Transverse colon (tissue), 4 donors: ENCODE measurements at regions not wholly inside any gene's neighbourhood (a gene's known extent, or its start where the extent isn't known, plus 50 kb on each side); places are given as distances from the start of the nearest gene placed in this dataset.

Experiments used
- DNase-seq: peaks from one replicate; pipeline ENCODE4 v3.0.0-alpha.2; 2019
- H3K27ac ChIP-seq, 4 donors: fragments of 200-600 bp; sonication (generic); 2 replicates each; pipeline ENCODE4 v1.5.1; 2016 to 2018; ENCODE audit warnings: inconsistent platforms in 4 of 4
- H3K27me3 ChIP-seq: fragments of 200-600 bp; sonication (generic); 2 replicates; pipeline ENCODE4 v1.5.1; 2017; ENCODE audit warnings: inconsistent platforms
- H3K36me3 ChIP-seq, 4 donors: fragments of 200-600 bp; sonication (generic); 2 replicates each; pipeline ENCODE4 v1.5.1; 2017 to 2019; ENCODE audit warnings: inconsistent platforms in 4 of 4
- H3K4me1 ChIP-seq, 4 donors: fragments of 200-600 bp; sonication (generic); 2 replicates each; pipeline ENCODE4 v1.5.1; 2017 to 2020; ENCODE audit warnings: inconsistent platforms in 4 of 4
- H3K4me3 ChIP-seq, 4 donors: fragments of 200-600 bp; sonication (generic); 1 replicate in 1 of 4; 2 replicates in 3 of 4; pipeline versions ENCODE4 v1.5.1 to v1.6.1; 2017 to 2019; ENCODE audit warnings: inconsistent platforms in 4 of 4
- H3K9me3 ChIP-seq, 2 donors: fragments of 200-600 bp; sonication (generic); 2 replicates each; pipeline ENCODE4 v1.5.1; 2017 to 2019; ENCODE audit warnings: inconsistent platforms in 2 of 2
- EP300 ChIP-seq: sonication (generic); formaldehyde crosslinking; IDR thresholded peaks from one replicate; pipeline ENCODE4 v1.6.1; 2017; ENCODE audit warnings: antibody characterized with exemption, low read depth
- POLR2A ChIP-seq: fragments of 450-650 bp; IDR thresholded peaks from one replicate; pipeline ENCODE4 v1.6.1; 2016; ENCODE audit warnings: antibody characterized with exemption, mild to moderate bottlenecking, moderate library complexity
- POLR2AphosphoS5 ChIP-seq, 3 donors: sonication (generic); formaldehyde crosslinking; IDR thresholded peaks; one replicate each; pipeline ENCODE4 v1.6.1; 2016; ENCODE audit warnings: antibody characterized with exemption in 3 of 3
- WGBS, 2 donors: methylation state at CpG; one replicate each; pipeline ENCODE4 v1.1.5; 2018; ENCODE audit warnings: low coverage in 1 of 2; 5-methylcytosine and 5-hydroxymethylcytosine counted together
- in situ Hi-C, 4 donors: fragments of 200-750 bp; cut with MboI; loops; one replicate each; pipeline versions ENCODE4 v1.15.0 to v1.15.1; 2017; ENCODE audit warnings: low sequenced_read_pairs in 3 of 4, low pct_ligation_motif_present in 1 of 4, low pct_unique_long_range_greater_than_20kb in 1 of 4
- intact Hi-C: fragments of 100-400 bp; cut with DNase I; formaldehyde crosslinking; loops from one replicate; pipeline ENCODE4 v1.15.1; 2023; ENCODE audit warnings: low total_unique reads
- TF ChIP-seq, protein P1 (sequence below), 5 experiments: fragments of 200-600 bp in 3 of 5; fragments of 450-650 bp in 2 of 5; sonication (generic) in 3 of 5; IDR thresholded peaks; 1 replicate in 2 of 5; 2 replicates in 3 of 5; pipeline ENCODE4 v1.5.1; 2016 to 2017; ENCODE audit warnings: antibody characterized with exemption in 5 of 5, inconsistent platforms in 3 of 5, mild to moderate bottlenecking in 2 of 5, moderate library complexity in 1 of 5

DNA sequence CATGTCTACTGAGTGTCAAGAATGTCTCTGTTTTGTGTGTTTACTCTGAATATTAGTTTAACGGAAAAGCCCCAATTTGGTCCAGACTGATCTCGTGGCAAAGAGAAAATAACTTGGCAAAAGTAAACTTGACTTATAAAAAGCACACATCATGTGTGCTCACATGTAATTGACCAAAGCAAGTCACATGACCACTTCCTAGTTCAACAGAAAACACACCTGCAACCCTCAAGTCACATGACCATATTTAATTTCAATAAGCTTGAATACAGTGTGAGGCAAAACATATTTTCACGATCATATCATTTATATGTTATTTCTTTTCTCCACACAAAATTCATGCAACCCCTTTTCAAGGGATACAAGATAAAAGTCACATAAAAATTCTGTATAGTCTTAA is 662.4 kb downstream of the SLITRK1 start:
- H3K4me3 ChIP-seq: no peak overlapping the region
- H3K36me3 ChIP-seq: no peaks in the 10 kb centered on the region
- DNase-seq: no peak
- H3K4me1 ChIP-seq: no peaks in the 10 kb centered on the region
- H3K9me3 ChIP-seq: no peaks in the 10 kb centered on the region
- no peaks in the 10 kb centered on the region for H3K27me3 ChIP-seq
- intact Hi-C loops: no loop called here
- H3K27ac ChIP-seq: no peak overlapping the region
- 69 to 90% methylated on average over 3 of the region's 3 CpGs for WGBS, 2 donors
- TF ChIP-seq, protein P1, sequence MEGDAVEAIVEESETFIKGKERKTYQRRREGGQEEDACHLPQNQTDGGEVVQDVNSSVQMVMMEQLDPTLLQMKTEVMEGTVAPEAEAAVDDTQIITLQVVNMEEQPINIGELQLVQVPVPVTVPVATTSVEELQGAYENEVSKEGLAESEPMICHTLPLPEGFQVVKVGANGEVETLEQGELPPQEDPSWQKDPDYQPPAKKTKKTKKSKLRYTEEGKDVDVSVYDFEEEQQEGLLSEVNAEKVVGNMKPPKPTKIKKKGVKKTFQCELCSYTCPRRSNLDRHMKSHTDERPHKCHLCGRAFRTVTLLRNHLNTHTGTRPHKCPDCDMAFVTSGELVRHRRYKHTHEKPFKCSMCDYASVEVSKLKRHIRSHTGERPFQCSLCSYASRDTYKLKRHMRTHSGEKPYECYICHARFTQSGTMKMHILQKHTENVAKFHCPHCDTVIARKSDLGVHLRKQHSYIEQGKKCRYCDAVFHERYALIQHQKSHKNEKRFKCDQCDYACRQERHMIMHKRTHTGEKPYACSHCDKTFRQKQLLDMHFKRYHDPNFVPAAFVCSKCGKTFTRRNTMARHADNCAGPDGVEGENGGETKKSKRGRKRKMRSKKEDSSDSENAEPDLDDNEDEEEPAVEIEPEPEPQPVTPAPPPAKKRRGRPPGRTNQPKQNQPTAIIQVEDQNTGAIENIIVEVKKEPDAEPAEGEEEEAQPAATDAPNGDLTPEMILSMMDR (IDR thresholded peaks at IDR 0.05): no peak
- TF ChIP-seq POLR2A: no peak
- TF ChIP-seq EP300: no peak
- TF ChIP-seq POLR2AphosphoS5 (IDR thresholded peaks at IDR 0.05): no peak
- in situ Hi-C loops: no loop called here

DNA sequence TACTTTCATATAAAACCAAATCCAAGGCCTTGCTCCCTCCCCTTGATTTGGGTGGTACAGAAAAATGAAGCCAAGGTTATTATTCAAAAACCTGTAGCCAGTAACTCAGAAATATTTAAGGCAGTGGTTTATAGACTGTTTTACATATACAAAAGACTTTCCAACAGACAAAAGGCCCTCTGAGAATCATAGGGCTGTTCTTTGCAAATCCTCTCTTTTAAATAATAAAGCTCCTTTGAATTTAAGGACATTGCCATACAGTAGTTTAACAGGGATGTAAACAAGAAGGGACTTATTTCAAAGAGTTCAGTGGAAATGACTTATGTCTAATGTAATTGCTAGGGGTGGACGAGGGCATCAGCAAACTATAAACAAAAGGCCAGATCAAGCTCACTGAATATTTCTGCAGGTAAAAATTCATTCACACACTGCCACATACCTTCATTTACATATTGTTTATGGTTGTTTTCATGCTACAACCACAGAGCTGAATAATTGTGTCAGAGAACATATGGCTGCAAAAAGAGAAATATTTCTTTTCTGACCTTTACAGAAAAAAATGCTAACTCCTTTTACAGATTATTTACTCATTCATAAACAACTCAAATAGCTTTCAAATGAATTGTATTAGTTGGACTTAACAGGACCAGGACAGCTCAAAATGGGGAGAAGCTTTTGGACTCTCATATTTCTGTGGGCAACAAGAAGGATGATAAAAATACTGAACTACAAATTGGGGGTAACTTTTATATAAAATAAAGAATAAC is 665.6 kb downstream of the SLITRK1 start:
- H3K27ac ChIP-seq: no peak overlapping the region
- 32% methylated on average over 1 of the region's 1 CpG; no CpG with 5 or more reads in 1 of the 2 donors for WGBS, 2 donors
- H3K36me3 ChIP-seq: no peaks in the 10 kb centered on the region
- no peak for TF ChIP-seq POLR2A
- no peak for TF ChIP-seq EP300
- TF ChIP-seq, protein P1 (IDR thresholded peaks at IDR 0.05): no peak
- TF ChIP-seq POLR2AphosphoS5 (IDR thresholded peaks at IDR 0.05): no peak
- no peak for DNase-seq
- no peak overlapping the region for H3K4me3 ChIP-seq
- H3K9me3 ChIP-seq: peaks cover 0 to 12% of the 10 kb centered on the region in 2 donors
- H3K4me1 ChIP-seq: no peaks in the 10 kb centered on the region
- H3K27me3 ChIP-seq: no peaks in the 10 kb centered on the region
- in situ Hi-C loops (no loop called here), intact Hi-C loops (no loop called here)

DNA sequence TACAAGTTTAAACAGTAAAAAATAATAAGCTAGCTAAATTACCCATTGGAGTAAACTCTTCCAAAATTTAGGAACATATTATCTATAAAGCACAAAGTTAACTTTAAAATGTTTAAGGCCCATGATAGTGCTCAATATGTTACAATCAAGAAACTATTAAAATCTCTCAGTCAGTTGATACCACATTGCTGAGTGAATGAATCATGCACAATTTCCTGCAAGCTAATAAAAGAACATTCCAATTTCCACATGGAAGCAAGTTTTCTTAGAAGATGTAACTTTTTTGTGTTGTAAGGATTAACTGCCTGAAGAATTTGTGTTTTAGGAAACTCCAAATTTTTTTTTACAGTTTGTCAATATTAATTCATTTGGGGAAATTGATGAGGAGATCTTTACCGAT is 666.6 kb downstream of the SLITRK1 start:
- Histone ChIP-seq H3K27ac (no peak overlapping the region), H3K9me3 (peaks cover 3 to 19% of the 10 kb centered on the region in 2 donors)

DNA sequence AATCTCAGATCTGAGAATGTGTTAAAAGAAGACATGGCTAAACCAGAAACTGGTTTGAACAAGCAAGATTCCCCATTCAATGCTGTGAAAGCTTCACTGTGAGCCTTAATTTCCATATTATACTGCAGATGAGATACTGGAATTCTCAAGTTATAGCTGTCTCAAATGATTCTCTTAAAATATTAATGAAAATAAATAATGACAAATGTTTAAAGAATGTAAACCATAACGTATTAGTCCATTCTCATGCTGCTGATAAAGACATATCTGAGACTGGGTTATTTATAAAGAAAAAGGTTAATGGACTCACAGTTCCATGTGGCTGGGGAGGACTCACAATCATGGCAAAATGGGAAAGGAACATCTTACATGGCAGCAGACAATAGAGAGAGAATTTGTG is 667.8 kb downstream of the SLITRK1 start:
- no peak for DNase-seq
- no peak overlapping the region for H3K27ac ChIP-seq
- intact Hi-C loops (no loop called here), in situ Hi-C loops (no loop called here)
- no peak overlapping the region for H3K4me3 ChIP-seq
- TF ChIP-seq POLR2A: no peak
- TF ChIP-seq, protein P1 (IDR thresholded peaks at IDR 0.05): no peak
- TF ChIP-seq POLR2AphosphoS5 (IDR thresholded peaks at IDR 0.05): no peak
- TF ChIP-seq EP300: no peak
- WGBS, 2 donors: 38 to 45% methylated on average over 1 of the region's 1 CpG
- H3K4me1 ChIP-seq: no peaks in the 10 kb centered on the region
- no peaks in the 10 kb centered on the region for H3K36me3 ChIP-seq
- H3K27me3 ChIP-seq: no peaks in the 10 kb centered on the region
- peaks cover 3 to 22% of the 10 kb centered on the region in 2 donors for H3K9me3 ChIP-seq

More for the DNA sequence above, 666.6 kb downstream of the SLITRK1 start:
- in situ Hi-C loops (no loop called here), intact Hi-C loops (no loop called here)
- H3K36me3 ChIP-seq: no peaks in the 10 kb centered on the region
- H3K4me3 ChIP-seq: no peak overlapping the region
- TF ChIP-seq, protein P1 (IDR thresholded peaks at IDR 0.05): no peak
- TF ChIP-seq EP300: no peak
- TF ChIP-seq POLR2A: no peak
- TF ChIP-seq POLR2AphosphoS5 (IDR thresholded peaks at IDR 0.05): no peak
- 89 to 90% methylated on average over 1 of the region's 1 CpG for WGBS, 2 donors
- H3K27me3 ChIP-seq: no peaks in the 10 kb centered on the region
- DNase-seq: no peak
- no peaks in the 10 kb centered on the region for H3K4me1 ChIP-seq
